Medulla oblongata (tissue), 1 donor: ENCODE measurements at regions not wholly inside any gene's neighbourhood (a gene's known extent, or its start where the extent isn't known, plus 50 kb on each side); places are given as distances from the start of the nearest gene placed in this dataset.
"Not testable (repeated sequence)": the region's sequence is repeated elsewhere in the genome, so short reads cannot be mapped to it uniquely, and the experiment has no call there.

Source experiments
- DNase-seq: peaks from one replicate; pipeline ENCODE4 v3.0.0-alpha.2; 2015; ENCODE audit errors: extremely low spot score

GRCh38 chr11:80960381-80961029 lies 1519.7 kb upstream of the TENM4 start:
- no peak for DNase-seq

GRCh38 chr11:80959751-80960150 lies 1518.9 kb upstream of the TENM4 start:
- DNase-seq: no peak

- no peak for DNase-seq
These were observed 1518.2 kb upstream of the TENM4 start for GRCh38 chr11:80958987-80959386.

- DNase-seq: no peak
These were observed 1517.5 kb upstream of the TENM4 start for GRCh38 chr11:80958361-80958760.

GRCh38 chr11:80955588-80955987 lies 1514.8 kb upstream of the TENM4 start:
- no peak for DNase-seq

- DNase-seq: no peak
These were observed 1508.0 kb upstream of the TENM4 start for GRCh38 chr11:80948781-80949180.

- DNase-seq: no peak
These were observed 1503.9 kb upstream of the TENM4 start for GRCh38 chr11:80944758-80945157.

GRCh38 chr11:80943226-80943625 lies 1502.4 kb upstream of the TENM4 start:
- DNase-seq: no peak

GRCh38 chr11:80937842-80938241 lies 1497.0 kb upstream of the TENM4 start:
- no peak for DNase-seq

GRCh38 chr11:80930038-80930437 lies 1489.2 kb upstream of the TENM4 start:
- DNase-seq: no peak

- DNase-seq: no peak
These were observed 1488.4 kb upstream of the TENM4 start for GRCh38 chr11:80929031-80929805.

GRCh38 chr11:80925321-80925720 lies 1484.5 kb upstream of the TENM4 start:
- DNase-seq: no peak

GRCh38 chr11:80921310-80921709 lies 1480.5 kb upstream of the TENM4 start:
- not testable (repeated sequence) for DNase-seq

GRCh38 chr11:80916173-80916798 lies 1475.5 kb upstream of the TENM4 start:
- DNase-seq: no peak

- DNase-seq: no peak
These were observed 1473.5 kb upstream of the TENM4 start for GRCh38 chr11:80914311-80914710.

GRCh38 chr11:80911666-80912065 lies 1470.8 kb upstream of the TENM4 start:
- DNase-seq: no peak

- no peak for DNase-seq
These were observed 1459.4 kb upstream of the TENM4 start for GRCh38 chr11:80900265-80900664.

- DNase-seq: no peak
These were observed 1458.6 kb upstream of the TENM4 start for GRCh38 chr11:80899381-80899780.

GRCh38 chr11:80898910-80899309 lies 1458.1 kb upstream of the TENM4 start:
- no peak for DNase-seq

GRCh38 chr11:80886684-80887083 lies 1445.9 kb upstream of the TENM4 start:
- DNase-seq: no peak

- DNase-seq: no peak
These were observed 1432.6 kb upstream of the TENM4 start for GRCh38 chr11:80873310-80873999.

- DNase-seq: no peak
These were observed 1431.4 kb upstream of the TENM4 start for GRCh38 chr11:80872116-80872728.
